GM19025 (cell line): ENCODE measurements at regions not wholly inside any gene's neighbourhood (a gene's known extent, or its start where the extent isn't known, plus 50 kb on each side); places are given as distances from the start of the nearest gene placed in this dataset.
"Not testable (repeated sequence)": the region's sequence is repeated elsewhere in the genome, so short reads cannot be mapped to it uniquely, and the experiment has no call there.

Experiments used
- ATAC-seq: cut with Tn5 transposase; IDR thresholded peaks from one replicate; pipeline ENCODE4 v1.9.1; 2021; ENCODE audit warnings: mild to moderate bottlenecking, low read depth, moderate library complexity; ENCODE audit not compliant: unreplicated experiment

GRCh38 chr5:34547300-34548085, 108.6 kb upstream of the RAI14 start:
- ATAC-seq, result no peak

GRCh38 chr5:34548086-34548403, 108.1 kb upstream of the RAI14 start:
- ATAC-seq, result no peak

DNA sequence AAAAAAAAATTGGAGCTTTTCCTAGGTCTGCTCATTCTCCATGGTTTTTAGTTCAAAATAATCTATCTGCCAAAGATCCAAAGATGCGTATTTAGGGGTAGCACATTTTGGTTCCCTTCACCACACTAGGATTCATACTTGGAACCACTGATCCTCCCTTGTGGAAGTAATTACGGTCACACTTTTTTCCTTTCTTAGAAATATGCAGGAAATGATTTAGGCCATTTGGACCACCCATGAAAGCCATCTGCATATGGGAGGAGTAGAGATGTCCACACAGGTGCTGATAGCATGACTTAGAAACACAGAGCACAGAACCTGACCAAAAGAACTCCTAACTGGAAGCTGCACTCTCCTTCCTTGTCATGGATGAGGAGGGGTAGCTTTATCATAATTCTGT, 105.9 kb upstream of the RAI14 start:
- no peak for ATAC-seq

- no peak for ATAC-seq
These were observed 105.2 kb upstream of the RAI14 start for GRCh38 chr5:34550964-34551363.

DNA sequence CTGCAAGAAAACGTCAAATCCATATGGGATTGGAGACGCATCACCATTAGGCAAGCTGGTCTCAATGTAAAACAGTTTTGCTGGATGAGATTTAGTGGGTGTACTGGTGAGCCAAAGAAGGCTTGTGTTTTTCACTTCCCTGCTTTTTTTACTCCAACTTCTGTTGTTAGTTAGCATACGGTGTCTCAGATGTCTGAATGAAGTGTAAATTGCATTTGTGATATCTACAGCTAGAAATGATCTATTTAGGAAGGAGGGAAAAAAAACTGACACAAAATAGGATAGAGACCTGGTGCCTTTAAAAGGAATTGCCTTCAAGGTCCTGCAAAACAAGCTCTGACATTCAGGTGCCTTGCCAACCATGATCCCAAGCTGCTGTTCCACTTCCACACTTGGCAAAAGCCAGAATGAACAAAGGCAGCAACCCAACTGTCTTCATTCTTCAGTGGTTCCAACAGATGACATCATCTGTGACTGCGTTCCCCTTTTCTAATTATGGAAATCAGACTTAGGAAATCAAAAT, 104.2 kb upstream of the RAI14 start:
- ATAC-seq, result no peak

DNA sequence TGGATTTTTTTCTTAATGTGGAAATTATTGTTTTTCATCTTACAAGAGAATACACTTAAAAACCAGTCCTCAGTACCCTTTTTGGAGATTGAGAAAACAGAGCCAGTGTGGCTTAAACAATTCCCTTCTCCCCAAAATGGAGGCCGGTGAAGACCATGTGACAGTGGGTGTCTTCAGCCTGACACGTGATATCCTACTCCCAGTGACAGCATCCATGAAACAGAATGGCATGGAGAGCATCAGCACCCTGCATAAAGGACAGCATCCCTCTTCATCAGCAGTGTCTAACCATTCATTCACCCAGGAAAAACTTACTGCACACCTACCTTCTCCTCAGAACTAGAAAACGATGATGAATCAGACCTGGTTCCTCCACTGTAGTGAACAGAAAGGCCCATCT, 103.4 kb upstream of the RAI14 start:
- ATAC-seq, result no peak

DNA sequence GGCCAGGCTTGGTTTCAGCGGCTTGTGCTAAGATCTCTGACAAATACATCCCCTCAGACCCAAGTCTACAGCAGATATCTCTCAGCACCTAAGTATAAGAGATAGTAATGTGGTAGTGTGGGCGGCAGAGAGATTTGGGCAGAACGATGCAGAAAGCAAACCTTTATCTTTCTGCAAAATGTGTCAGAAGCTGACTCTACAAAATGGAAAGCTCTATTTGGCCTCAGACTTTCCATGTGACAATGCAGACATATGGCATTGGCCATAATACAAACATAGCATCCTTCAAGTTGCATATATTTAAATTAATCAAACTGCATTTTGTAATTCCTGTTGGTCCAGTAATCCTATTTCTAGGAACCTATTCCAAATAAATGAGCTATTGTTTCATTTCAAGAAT, 102.5 kb upstream of the RAI14 start:
- no peak for ATAC-seq

GRCh38 chr5:34554641-34555040, 101.5 kb upstream of the RAI14 start:
- ATAC-seq, result no peak

- ATAC-seq, result no peak
These were observed 100.2 kb upstream of the RAI14 start for GRCh38 chr5:34555699-34556508.

GRCh38 chr5:34556509-34556782, 99.7 kb upstream of the RAI14 start:
- ATAC-seq, result no peak

- ATAC-seq, result not testable (repeated sequence)
These were observed 94.5 kb upstream of the RAI14 start for GRCh38 chr5:34561581-34561980.

GRCh38 chr5:34562791-34563190, 93.3 kb upstream of the RAI14 start:
- no peak for ATAC-seq

GRCh38 chr5:34563269-34563668, 92.9 kb upstream of the RAI14 start:
- ATAC-seq, result no peak

DNA sequence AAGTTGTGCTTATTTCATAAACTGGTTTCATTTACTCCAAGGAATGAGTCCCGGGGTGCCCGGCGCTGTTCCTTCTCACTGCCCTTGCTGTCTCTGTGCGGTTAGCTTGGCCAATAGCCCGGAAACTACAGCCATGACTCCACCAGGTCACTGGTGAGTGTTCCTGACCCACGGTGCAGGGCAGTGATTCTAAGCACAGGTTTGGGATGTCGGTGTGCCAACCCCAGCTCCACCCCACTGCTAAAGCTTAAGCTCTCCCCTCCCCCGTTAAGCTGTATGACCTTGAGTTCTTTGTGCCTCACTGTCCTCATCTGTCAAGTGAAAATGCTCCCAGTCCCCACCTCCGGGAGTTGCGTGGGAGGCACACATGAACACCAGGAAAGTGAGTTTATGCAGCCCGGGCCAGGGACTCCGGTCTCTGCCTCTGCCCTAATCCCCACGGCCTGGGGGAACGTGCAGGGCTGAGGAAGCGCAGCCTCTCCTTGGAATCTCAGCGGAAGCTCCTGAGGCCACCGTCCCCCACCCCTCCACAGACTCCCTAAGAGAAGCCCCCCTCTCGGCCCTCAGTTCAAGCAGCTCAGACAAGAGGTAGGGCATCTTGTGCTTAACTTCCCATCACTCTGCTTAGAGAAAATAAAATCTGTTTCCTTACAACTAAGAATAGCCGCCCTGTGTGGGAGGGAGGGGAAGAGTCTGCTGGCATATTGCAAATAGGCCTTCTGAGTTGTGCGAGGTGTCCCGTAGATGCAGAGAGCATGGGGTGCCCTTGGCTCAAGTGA, 92.0 kb upstream of the RAI14 start:
- ATAC-seq, result no peak

DNA sequence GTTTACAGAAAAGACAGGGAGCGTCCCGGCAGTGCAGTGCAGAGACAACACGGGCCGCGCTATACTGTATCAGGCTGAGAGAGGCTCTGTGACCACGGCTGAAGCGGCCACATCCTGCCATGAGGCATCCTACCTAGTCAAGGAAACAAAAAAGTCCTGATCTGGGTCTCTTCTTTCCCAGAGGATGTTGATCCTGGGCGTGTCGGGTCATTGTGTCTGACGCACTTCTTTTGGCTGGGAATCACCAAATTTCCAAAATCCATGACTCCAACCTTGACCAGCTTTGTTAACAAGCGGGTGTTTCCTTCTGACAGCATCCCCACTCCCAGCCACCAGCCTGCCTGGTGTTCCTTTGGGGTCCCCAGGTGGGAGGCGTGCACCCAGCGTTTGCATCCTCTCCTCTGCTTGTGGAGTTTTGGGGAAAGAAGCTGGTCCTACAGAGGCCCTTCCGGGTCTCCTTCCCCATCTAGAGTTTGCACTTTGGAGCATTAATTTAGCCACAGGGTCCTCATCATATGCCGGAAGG, 91.4 kb upstream of the RAI14 start:
- ATAC-seq, result no peak

DNA sequence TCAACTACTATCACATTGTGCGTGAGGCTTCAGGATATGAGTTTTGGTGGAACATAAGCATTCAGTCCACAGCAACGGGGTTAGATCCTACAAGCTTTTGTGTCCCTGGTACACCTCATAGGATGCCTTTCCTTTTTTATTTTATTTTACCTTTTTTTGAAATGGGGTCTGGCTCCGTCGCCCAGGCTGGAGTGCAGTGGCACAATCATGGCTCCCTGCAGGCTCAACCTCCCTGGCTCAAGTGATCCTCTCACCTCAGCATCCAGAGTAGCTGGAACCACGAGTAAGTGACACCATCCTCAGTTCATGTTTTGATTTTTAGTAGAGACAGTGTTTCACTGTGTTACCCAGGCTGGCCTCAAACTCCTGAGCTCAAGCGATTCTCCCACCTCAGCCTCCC, 86.0 kb upstream of the RAI14 start:
- ATAC-seq, result no peak

- ATAC-seq, result no peak
These were observed 85.1 kb upstream of the RAI14 start for GRCh38 chr5:34570721-34571676.

DNA sequence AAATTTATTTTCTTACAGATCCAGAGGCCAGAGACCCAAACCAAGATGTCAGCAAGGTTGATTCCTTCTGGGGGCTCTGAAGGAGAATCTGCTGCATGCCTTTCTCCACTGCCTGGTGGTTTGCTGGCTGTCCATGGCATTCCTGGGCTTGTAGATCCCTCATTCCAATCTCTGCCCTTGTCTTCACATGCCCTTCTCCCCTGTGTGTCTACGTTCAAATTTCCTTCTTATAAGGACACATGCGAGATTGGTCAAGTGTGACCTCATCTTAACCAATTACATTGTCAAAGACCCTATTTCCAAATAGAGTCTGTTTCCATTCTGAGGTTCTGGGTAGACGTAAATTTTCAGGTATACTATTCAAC, 84.5 kb upstream of the RAI14 start:
- no peak for ATAC-seq

DNA sequence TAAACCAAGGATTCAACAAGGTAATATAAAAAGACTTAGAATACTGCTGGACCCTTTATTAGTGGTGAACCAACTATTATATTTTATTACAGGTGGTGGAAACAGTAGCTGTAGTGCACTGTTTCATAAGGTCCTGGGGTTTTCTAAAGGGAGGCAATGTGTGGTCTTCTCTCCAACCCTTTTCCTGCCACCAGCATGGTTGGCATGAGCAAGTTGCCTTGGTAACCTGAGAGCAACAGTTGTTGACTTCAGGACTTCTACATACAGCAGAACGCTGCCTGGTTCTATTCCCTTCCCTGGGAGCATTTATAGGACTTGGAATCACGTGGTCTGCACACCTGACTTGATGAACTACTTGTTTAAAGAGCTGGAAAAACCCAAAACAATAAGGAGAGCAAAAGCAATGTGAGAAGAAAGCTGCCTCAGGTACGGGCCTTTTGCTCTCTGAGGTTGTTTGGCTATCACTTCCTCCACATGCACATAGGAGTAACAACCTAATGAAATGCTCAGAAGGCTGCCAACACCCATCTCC, 81.1 kb upstream of the RAI14 start:
- ATAC-seq, result no peak
